ENCODE measurements at regions not wholly inside any gene's neighbourhood (a gene's known extent, or its start where the extent isn't known, plus 50 kb on each side); places are given as distances from the start of the nearest gene placed in this dataset.

DNA sequence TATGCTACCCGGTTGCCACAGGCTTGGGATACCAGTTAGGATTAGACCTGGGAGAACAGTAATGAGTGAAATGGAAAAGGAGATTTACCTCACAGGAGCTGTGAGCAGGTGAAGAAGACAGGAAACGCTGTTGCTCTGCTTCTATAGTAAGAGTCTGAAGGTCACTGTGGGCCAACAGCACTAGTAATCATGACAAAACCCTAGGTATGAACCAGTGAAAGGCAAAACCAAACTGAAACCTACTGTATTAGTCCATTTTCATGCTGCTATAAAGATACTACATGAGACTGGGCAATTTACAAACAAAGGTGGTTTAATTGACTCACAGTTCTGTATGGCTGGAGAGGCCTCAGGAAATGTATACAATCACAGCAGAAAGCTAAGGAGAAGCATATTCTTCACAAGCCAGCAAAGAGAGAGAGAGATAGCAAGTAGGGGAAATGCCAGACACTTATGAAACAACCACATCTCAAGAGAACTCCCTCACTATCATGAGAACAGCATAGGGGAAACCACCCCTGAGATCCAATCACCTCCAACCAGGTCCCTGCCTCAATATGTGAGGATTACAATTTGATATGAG is 736.7 kb upstream of the INTU start:
- no peak for TF ChIP-seq EZH2 (IDR thresholded peaks at IDR 0.05; ENCODE audit: insufficient read depth, poor library complexity, severe bottlenecking)
- TF ChIP-seq EZH2phosphoT487 (IDR thresholded peaks at IDR 0.05; ENCODE audit: insufficient read depth, low read depth) = no peak

All from GM23248 (cell line).